Natural killer cell treated with Interleukin-12 subunit alpha and Interleukin-12 subunit beta and Interleukin-15 and Interleukin-18, amount 100 ng/mL, for 72 hours (primary cell): ENCODE measurements at regions not wholly inside any gene's neighbourhood (a gene's known extent, or its start where the extent isn't known, plus 50 kb on each side); places are given as distances from the start of the nearest gene placed in this dataset.

Experiments
- ATAC-seq, 2 donors: fragments of 150-1000 bp; cut with Tn5 transposase in 1 of 2; sonication (Bioruptor Pico), chemical (Tn5 transposase) in 1 of 2; 2 replicates each; pipeline ENCODE4 v1.10.0; 2021
- DNase-seq: peaks from one replicate; pipeline ENCODE4 v3.0.0; 2022; ENCODE audit warnings: low spot score
- H3K27ac Mint-ChIP-seq, 2 donors: 1 replicate in 1 of 2; 2 replicates in 1 of 2; pipeline ENCODE4 v1.8.0; 2022; ENCODE audit warnings: mixed read lengths in 2 of 2, mild to moderate bottlenecking in 1 of 2, moderate library complexity in 1 of 2
- H3K27me3 Mint-ChIP-seq, 2 donors: 1 replicate in 1 of 2; 2 replicates in 1 of 2; pipeline ENCODE4 v1.8.0; 2022; ENCODE audit warnings: mixed read lengths in 2 of 2
- H3K36me3 Mint-ChIP-seq: one replicate; pipeline ENCODE4 v1.8.0; 2022; ENCODE audit warnings: mixed read lengths
- H3K4me1 Mint-ChIP-seq, 2 donors: 1 replicate in 1 of 2; 2 replicates in 1 of 2; pipeline ENCODE4 v1.8.0; 2022; ENCODE audit warnings: low read depth in 2 of 2, mixed read lengths in 2 of 2, mild to moderate bottlenecking in 1 of 2
- H3K4me3 Mint-ChIP-seq: one replicate; pipeline ENCODE4 v1.8.0; 2022; ENCODE audit warnings: mixed read lengths
- H3K9me3 Mint-ChIP-seq: 2 replicates; pipeline ENCODE4 v1.8.0; 2022; ENCODE audit warnings: mixed read lengths

DNA sequence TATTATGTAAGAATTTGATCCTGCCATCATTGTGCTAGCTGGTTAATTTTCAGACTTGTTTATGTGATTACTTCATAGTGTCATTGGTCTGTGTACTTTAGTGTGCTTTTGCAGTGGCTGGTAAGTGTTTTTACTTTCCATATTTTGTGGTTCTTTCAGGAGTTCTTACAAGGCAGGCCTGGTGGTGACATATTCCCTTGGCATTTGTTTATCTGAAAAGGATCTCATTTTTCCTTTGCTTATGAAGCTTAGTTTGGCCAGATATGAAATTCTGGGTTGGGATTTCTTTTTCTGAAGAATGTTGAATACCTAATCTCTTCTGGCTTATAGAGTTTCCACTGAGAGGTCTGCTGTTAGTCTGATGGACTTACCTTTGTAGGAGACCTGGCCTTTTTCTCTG, 72.8 kb upstream of the MC4R start:
- Mint-ChIP-seq H3K9me3 (peaks cover 32% of the 10 kb centered on the region), H3K36me3 (peaks cover 16% of the 10 kb centered on the region), H3K4me1 (no peaks in the 10 kb centered on the region), H3K27ac (no peak overlapping the region), H3K4me3 (no peak overlapping the region), H3K27me3 (no peaks in the 10 kb centered on the region)
- ATAC-seq (no peak), DNase-seq (no peak)

- no peak overlapping the region for H3K27ac Mint-ChIP-seq
- H3K27me3 Mint-ChIP-seq: no peaks in the 10 kb centered on the region
- ATAC-seq: no peak
- peaks cover 16% of the 10 kb centered on the region for H3K36me3 Mint-ChIP-seq
- no peak overlapping the region for H3K4me3 Mint-ChIP-seq
- no peak for DNase-seq
- peaks cover 24% of the 10 kb centered on the region for H3K9me3 Mint-ChIP-seq
- H3K4me1 Mint-ChIP-seq: no peaks in the 10 kb centered on the region
Observed at GRCh38 chr18:60446821-60447220, 74.2 kb upstream of the MC4R start.

GRCh38 chr18:60448487-60449267, 76.1 kb upstream of the MC4R start:
- peaks cover 16% of the 10 kb centered on the region for H3K36me3 Mint-ChIP-seq
- H3K4me3 Mint-ChIP-seq: no peak overlapping the region
- peaks cover 22% of the 10 kb centered on the region for H3K9me3 Mint-ChIP-seq
- no peak for ATAC-seq
- no peaks in the 10 kb centered on the region for H3K4me1 Mint-ChIP-seq
- H3K27me3 Mint-ChIP-seq: no peaks in the 10 kb centered on the region
- DNase-seq: no peak
- no peak overlapping the region for H3K27ac Mint-ChIP-seq

GRCh38 chr18:60452421-60452820, 79.8 kb upstream of the MC4R start:
- Mint-ChIP-seq H3K9me3 (peaks cover 15% of the 10 kb centered on the region), H3K27me3 (no peaks in the 10 kb centered on the region), H3K27ac (no peak overlapping the region), H3K4me1 (no peaks in the 10 kb centered on the region), H3K36me3 (peaks cover 6% of the 10 kb centered on the region), H3K4me3 (no peak overlapping the region)
- DNase-seq (no peak), ATAC-seq (no peak)

DNA sequence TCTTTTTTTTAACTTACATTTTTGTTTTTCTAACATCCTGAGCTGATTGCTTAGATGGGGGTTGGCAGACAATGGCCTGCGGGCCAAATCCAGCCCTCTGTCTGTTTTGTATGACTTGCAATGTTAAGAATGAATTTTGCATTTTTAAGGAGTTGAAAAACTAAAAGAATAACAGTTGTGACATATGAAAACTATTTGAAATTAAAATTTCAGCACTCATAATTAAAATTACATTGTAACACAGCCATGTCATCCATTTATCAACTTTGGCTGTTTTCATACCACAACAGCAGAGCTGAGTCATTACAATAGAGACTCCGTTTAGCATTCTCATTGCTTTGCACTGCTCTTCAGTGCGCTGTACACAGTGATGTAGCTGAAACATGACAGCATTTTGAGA, 94.1 kb upstream of the MC4R start:
- Mint-ChIP-seq H3K4me3 (no peak overlapping the region), H3K36me3 (no peaks in the 10 kb centered on the region), H3K4me1 (no peaks in the 10 kb centered on the region), H3K9me3 (no peaks in the 10 kb centered on the region), H3K27me3 (no peaks in the 10 kb centered on the region), H3K27ac (no peak overlapping the region)
- ATAC-seq: no peak
- DNase-seq: no peak

GRCh38 chr18:60469387-60470100, 97.0 kb upstream of the MC4R start:
- H3K27me3 Mint-ChIP-seq: no peaks in the 10 kb centered on the region
- ATAC-seq: no peak

DNA sequence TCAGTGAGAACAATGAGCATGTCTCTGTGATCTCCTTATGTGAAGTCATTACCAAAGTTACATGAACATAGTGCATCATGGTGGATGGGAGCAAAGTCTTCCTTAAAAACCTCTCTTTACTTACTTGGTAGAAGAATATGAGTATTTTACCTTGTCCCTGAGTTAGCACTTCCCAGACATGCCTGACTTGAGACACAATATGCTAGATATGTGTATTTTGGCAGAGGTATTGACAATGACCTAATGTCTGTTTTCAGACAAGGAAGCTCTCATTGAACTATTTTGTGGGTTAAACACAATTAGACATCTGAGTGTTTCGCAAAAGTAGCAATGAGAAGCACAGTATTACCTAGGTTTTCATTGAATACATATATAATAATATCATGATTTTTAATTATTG, 99.1 kb upstream of the MC4R start:
- DNase-seq: no peak
- H3K4me1 Mint-ChIP-seq: no peaks in the 10 kb centered on the region
- H3K27ac Mint-ChIP-seq: no peak overlapping the region
- peaks cover 3% of the 10 kb centered on the region for H3K9me3 Mint-ChIP-seq
- H3K4me3 Mint-ChIP-seq: no peak overlapping the region
- no peaks in the 10 kb centered on the region for H3K36me3 Mint-ChIP-seq
- ATAC-seq: no peak
- H3K27me3 Mint-ChIP-seq: no peaks in the 10 kb centered on the region

More at GRCh38 chr18:60469387-60470100, 97.0 kb upstream of the MC4R start:
- no peak overlapping the region for H3K4me3 Mint-ChIP-seq
- no peak for DNase-seq
- H3K4me1 Mint-ChIP-seq: no peaks in the 10 kb centered on the region
- no peak overlapping the region for H3K27ac Mint-ChIP-seq
- no peaks in the 10 kb centered on the region for H3K36me3 Mint-ChIP-seq
- peaks cover 3% of the 10 kb centered on the region for H3K9me3 Mint-ChIP-seq

GRCh38 chr18:60485201-60485600, 112.6 kb upstream of the MC4R start:
- no peak for ATAC-seq
- DNase-seq: no peak
- peaks cover 15% of the 10 kb centered on the region for H3K9me3 Mint-ChIP-seq
- H3K27ac Mint-ChIP-seq: no peak overlapping the region
- no peaks in the 10 kb centered on the region for H3K27me3 Mint-ChIP-seq
- H3K4me1 Mint-ChIP-seq: no peaks in the 10 kb centered on the region
- H3K4me3 Mint-ChIP-seq: no peak overlapping the region
- H3K36me3 Mint-ChIP-seq: no peaks in the 10 kb centered on the region

DNA sequence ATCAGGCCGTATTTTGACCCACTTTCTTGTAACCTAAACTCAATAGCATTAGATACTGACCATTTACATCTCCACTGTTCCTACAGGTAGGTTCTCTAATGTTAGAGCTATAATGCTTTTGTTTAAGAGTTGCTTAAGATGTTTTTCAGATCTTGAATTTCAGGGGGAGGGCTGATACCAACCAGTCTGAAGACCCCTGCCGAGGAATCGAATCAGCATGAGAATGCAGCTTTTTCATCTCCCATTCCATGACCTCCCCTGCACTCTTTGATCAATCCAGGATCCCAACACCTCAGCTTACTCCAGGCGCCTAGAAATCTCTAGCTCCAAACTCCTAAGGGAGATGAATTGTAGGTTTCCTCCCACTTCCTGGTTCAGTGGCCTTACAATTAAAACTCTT, 120.5 kb upstream of the MC4R start:
- H3K4me3 Mint-ChIP-seq: no peak overlapping the region
- peaks cover 15% of the 10 kb centered on the region for H3K9me3 Mint-ChIP-seq
- no peaks in the 10 kb centered on the region for H3K27me3 Mint-ChIP-seq
- H3K4me1 Mint-ChIP-seq: no peaks in the 10 kb centered on the region
- no peak overlapping the region for H3K27ac Mint-ChIP-seq
- ATAC-seq (no peak), DNase-seq (no peak)
- no peaks in the 10 kb centered on the region for H3K36me3 Mint-ChIP-seq

- Mint-ChIP-seq H3K27ac (no peak overlapping the region), H3K4me3 (no peak overlapping the region), H3K36me3 (no peaks in the 10 kb centered on the region), H3K9me3 (peaks cover 14% of the 10 kb centered on the region), H3K27me3 (no peaks in the 10 kb centered on the region), H3K4me1 (no peaks in the 10 kb centered on the region)
- no peak for ATAC-seq
- DNase-seq: no peak
Observed at GRCh38 chr18:60499675-60500074, 127.1 kb upstream of the MC4R start.

GRCh38 chr18:60500960-60501359, 128.4 kb upstream of the MC4R start:
- no peaks in the 10 kb centered on the region for H3K27me3 Mint-ChIP-seq
- no peak overlapping the region for H3K4me3 Mint-ChIP-seq
- H3K27ac Mint-ChIP-seq: no peak overlapping the region
- H3K9me3 Mint-ChIP-seq: peaks cover 11% of the 10 kb centered on the region
- DNase-seq (no peak), ATAC-seq (no peak)
- no peaks in the 10 kb centered on the region for H3K4me1 Mint-ChIP-seq
- no peaks in the 10 kb centered on the region for H3K36me3 Mint-ChIP-seq

- Mint-ChIP-seq H3K27ac (no peak overlapping the region), H3K27me3 (no peaks in the 10 kb centered on the region), H3K36me3 (no peaks in the 10 kb centered on the region), H3K9me3 (peaks cover 14% of the 10 kb centered on the region), H3K4me3 (no peak overlapping the region), H3K4me1 (no peaks in the 10 kb centered on the region)
- DNase-seq (no peak), ATAC-seq (no peak)
Observed at GRCh38 chr18:60502591-60502990, 130.0 kb upstream of the MC4R start.

- peaks cover 14% of the 10 kb centered on the region for H3K9me3 Mint-ChIP-seq
- H3K27ac Mint-ChIP-seq: no peak overlapping the region
- no peaks in the 10 kb centered on the region for H3K27me3 Mint-ChIP-seq
- DNase-seq: no peak
- ATAC-seq: no peak
- H3K4me3 Mint-ChIP-seq: no peak overlapping the region
- H3K36me3 Mint-ChIP-seq: no peaks in the 10 kb centered on the region
- no peaks in the 10 kb centered on the region for H3K4me1 Mint-ChIP-seq
Observed at GRCh38 chr18:60503199-60503598, 130.6 kb upstream of the MC4R start.

DNA sequence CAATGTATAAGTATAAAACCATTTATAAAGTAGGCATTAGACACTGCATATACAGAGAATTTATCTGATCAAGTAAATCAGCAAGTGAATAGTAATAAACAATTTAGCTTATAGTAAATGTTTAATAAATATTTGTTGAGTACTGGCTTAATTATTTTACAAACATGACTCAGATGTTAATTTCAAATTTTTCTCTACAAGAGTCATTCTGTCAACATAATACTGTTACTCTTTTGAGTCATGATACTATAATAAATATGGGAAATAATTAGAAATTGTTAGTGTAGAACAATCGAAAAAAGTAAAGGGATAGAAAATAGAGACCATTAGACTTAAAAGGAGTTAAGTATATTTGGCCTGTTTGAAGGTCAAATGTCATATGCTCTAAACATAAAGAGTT, 133.6 kb upstream of the MC4R start:
- H3K36me3 Mint-ChIP-seq: no peaks in the 10 kb centered on the region
- H3K4me1 Mint-ChIP-seq: no peaks in the 10 kb centered on the region
- no peak overlapping the region for H3K27ac Mint-ChIP-seq
- no peak for DNase-seq
- no peak for ATAC-seq
- peaks cover 3% of the 10 kb centered on the region for H3K9me3 Mint-ChIP-seq
- no peaks in the 10 kb centered on the region for H3K27me3 Mint-ChIP-seq
- H3K4me3 Mint-ChIP-seq: no peak overlapping the region
